HepG2 (cell line): ENCODE measurements at regions not wholly inside any gene's neighbourhood (a gene's known extent, or its start where the extent isn't known, plus 50 kb on each side); places are given as distances from the start of the nearest gene placed in this dataset.

ENCODE experiments used
- ATAC-seq: fragments of 200-7000 bp; cut with Tn5 transposase; 3 replicates; pipeline ENCODE4 v1.9.1; 2020; ENCODE audit warnings: mild to moderate bottlenecking, moderate library complexity
- BruUV-seq: library from RNA; stranded (reverse); fragments of 400-500 nt; replicated peaks from 2 replicates; lab custom pipeline; 2021; lab: Mats Ljungman, UMichigan
- CTCF ChIA-PET: fragments of 300-600 bp; formaldehyde crosslinking; extraction: SDS; loops from one replicate; lab custom pipeline; 2021; ENCODE audit warnings: low total read pairs, inconsistent platforms, low intra/inter-chr PET ratio; lab: Yijun Ruan, JAX
- POLR2A ChIA-PET: fragments of 350-600 bp; sonication (Branson Sonifier 250); formaldehyde crosslinking; loops from one replicate; lab custom pipeline; 2020; ENCODE audit warnings: antibody characterized with exemption, inconsistent platforms; lab: Yijun Ruan, JAX
- DNase-seq: peaks from one replicate; pipeline ENCODE4 v3.0.0-alpha.2; 2015; ENCODE audit warnings: low spot score
- FAIRE-seq: peaks from 3 replicates; lab custom pipeline; 2011; peaks lifted over from hg19 to GRCh38; lab: Jason Lieb, UNC
- H2AFZ ChIP-seq: one replicate; pipeline ENCODE4 v1.6.1; 2011; ENCODE audit warnings: low read length, inconsistent platforms
- H3K27ac ChIP-seq: fragments of 300-600 bp; 3 replicates; pipeline ENCODE4 v1.8.0; 2011; ENCODE audit warnings: mixed run types, mild to moderate bottlenecking, mixed read lengths, low read length, inconsistent platforms; ENCODE audit not compliant: insufficient read depth; ENCODE audit errors: extremely low read length
- H3K27me3 ChIP-seq, 2 experiments: fragments of 200-600 bp in 1 of 2; 2 replicates in 1 of 2; 3 replicates in 1 of 2; pipeline versions ENCODE4 v1.6.0 to v1.8.0; 2011; ENCODE audit warnings: low read length in 2 of 2, mild to moderate bottlenecking in 2 of 2, moderate library complexity in 2 of 2, inconsistent platforms in 1 of 2; ENCODE audit not compliant: insufficient read depth in 2 of 2, control insufficient read depth in 1 of 2
- H3K36me3 ChIP-seq, 2 experiments: fragments of 200-600 bp in 1 of 2; replicated peaks in 1 of 2; 2 replicates in 1 of 2; 3 replicates in 1 of 2; pipeline versions ENCODE4 v1.5.1 to v1.8.0; 2011; ENCODE audit warnings: low read length in 2 of 2, inconsistent platforms in 1 of 2; ENCODE audit not compliant: insufficient read depth in 2 of 2, control insufficient read depth in 1 of 2
- H3K4me1 ChIP-seq: 2 replicates; pipeline ENCODE4 v1.5.1; 2012; ENCODE audit warnings: low read length, inconsistent platforms; ENCODE audit not compliant: insufficient read depth
- H3K4me2 ChIP-seq: 2 replicates; pipeline ENCODE4 v1.6.0; 2011; ENCODE audit warnings: low read depth, low read length, inconsistent platforms
- H3K4me3 ChIP-seq, 3 experiments: fragments of 200-600 bp in 1 of 3; sonication (generic), shearing (Covaris generic) in 1 of 3; replicated peaks in 1 of 3; 2 replicates each; pipeline ENCODE4 v1.5.1; 2011 to 2016; ENCODE audit warnings: low read length in 3 of 3, inconsistent platforms in 2 of 3, low read depth in 2 of 3, mild to moderate bottlenecking in 2 of 3, control low read depth in 1 of 3, mixed read lengths in 1 of 3; ENCODE audit not compliant: insufficient read depth in 1 of 3
- H3K79me2 ChIP-seq: one replicate; pipeline ENCODE4 v1.6.1; 2011; ENCODE audit warnings: low read length, inconsistent platforms; ENCODE audit not compliant: insufficient read depth
- H3K9ac ChIP-seq: 2 replicates; pipeline ENCODE4 v1.6.0; 2011; ENCODE audit warnings: mild to moderate bottlenecking, low read depth, low read length, inconsistent platforms; ENCODE audit not compliant: insufficient read depth
- H3K9me3 ChIP-seq: 2 replicates; pipeline ENCODE4 v1.5.1; 2012; ENCODE audit warnings: mild to moderate bottlenecking, low read length
- H4K20me1 ChIP-seq: 2 replicates; pipeline ENCODE4 v1.6.0; 2011; ENCODE audit warnings: inconsistent platforms, mild to moderate bottlenecking, low read length, moderate library complexity; ENCODE audit not compliant: insufficient read depth
- AGO1 ChIP-seq: fragments of 200-400 bp; formaldehyde crosslinking; IDR thresholded peaks from 2 replicates; pipeline ENCODE4 v1.6.1; 2017; ENCODE audit warnings: mild to moderate bottlenecking, low read depth, low read length, moderate library complexity; ENCODE audit not compliant: poor library complexity, severe bottlenecking
- CBFB ChIP-seq: sonication (generic); formaldehyde crosslinking; IDR thresholded peaks from 2 replicates; pipeline ENCODE4 v1.4.0; 2020; ENCODE audit warnings: missing genetic modification reagents
- JUN ChIP-seq: sonication (generic); formaldehyde crosslinking; IDR thresholded peaks from 2 replicates; pipeline ENCODE4 v1.4.0; 2020; ENCODE audit warnings: mild to moderate bottlenecking, missing genetic modification reagents
- NR2F6 ChIP-seq, 2 experiments: IDR thresholded peaks; 2 replicates each; pipeline ENCODE4 v1.6.1; 2016; ENCODE audit warnings: antibody characterized with exemption in 1 of 2, mild to moderate bottlenecking in 1 of 2
- PCBP2 ChIP-seq: fragments of 200-400 bp; formaldehyde crosslinking; optimal IDR thresholded peaks from 2 replicates; pipeline ENCODE3; 2018; ENCODE audit warnings: low read length, low read depth; ENCODE audit not compliant: poor library complexity, severe bottlenecking
- RAD21 ChIP-seq: fragments of 450-650 bp; formaldehyde crosslinking; IDR thresholded peaks from 2 replicates; pipeline ENCODE4 v1.5.0; 2020; ENCODE audit warnings: mild to moderate bottlenecking
- SSRP1 ChIP-seq: IDR thresholded peaks from 2 replicates; pipeline ENCODE4 v1.6.1; 2016; ENCODE audit warnings: control low read depth
- ZFAT ChIP-seq: sonication (generic); formaldehyde crosslinking; conservative IDR thresholded peaks from 2 replicates; pipeline ENCODE4 v1.8.1; 2023; ENCODE audit warnings: missing genetic modification reagents, inconsistent platforms
- ZFP36 ChIP-seq: fragments of 150-350 bp; IDR thresholded peaks from 2 replicates; pipeline ENCODE4 v1.6.1; 2018; ENCODE audit warnings: borderline replicate concordance, low read length, low read depth; ENCODE audit not compliant: partially characterized antibody
- ZNF337 ChIP-seq: sonication (generic); formaldehyde crosslinking; IDR thresholded peaks from 2 replicates; pipeline ENCODE4 v1.5.1; 2020; ENCODE audit warnings: missing genetic modification reagents, low read depth, mild to moderate bottlenecking, borderline replicate concordance
- ZNF543 ChIP-seq: sonication (generic); formaldehyde crosslinking; IDR thresholded peaks from 2 replicates; pipeline ENCODE4 v1.4.0; 2020; ENCODE audit warnings: mild to moderate bottlenecking, missing genetic modification reagents
- ZNF547 ChIP-seq: sonication (generic); formaldehyde crosslinking; IDR thresholded peaks from 2 replicates; pipeline ENCODE4 v1.5.1; 2020; ENCODE audit warnings: mild to moderate bottlenecking, missing genetic modification reagents
- ZNF619 ChIP-seq: sonication (generic); formaldehyde crosslinking; IDR thresholded peaks from 2 replicates; pipeline ENCODE4 v1.4.0; 2020; ENCODE audit warnings: mild to moderate bottlenecking, missing genetic modification reagents
- WGBS: methylation state at CpG from one replicate; pipeline ENCODE4 v1.1.6; 2017; ENCODE audit warnings: low lambda C conversion rate; 5-methylcytosine and 5-hydroxymethylcytosine counted together
- in situ Hi-C: cut with HindIII; loops from 2 replicates; pipeline ENCODE4 v1.10.0; 2017; ENCODE audit warnings: low pct_unique_long_range_greater_than_20kb; ENCODE audit not compliant: extremely low pct_ligation_motif_present
- intact Hi-C: fragments of 100-400 bp; cut with micrococcal nuclease; formaldehyde crosslinking; loops from one replicate; pipeline ENCODE4 v1.10.0; 2022; ENCODE audit not compliant: unreplicated experiment
- TF ChIP-seq, protein P1 (sequence below): sonication (generic); formaldehyde crosslinking; IDR thresholded peaks from 2 replicates; pipeline ENCODE4 v1.5.0; 2020; ENCODE audit warnings: mild to moderate bottlenecking, missing genetic modification reagents
- TF ChIP-seq, protein P2 (sequence below): sonication (generic); formaldehyde crosslinking; IDR thresholded peaks from 2 replicates; pipeline ENCODE4 v1.4.0; 2020; ENCODE audit warnings: mild to moderate bottlenecking, missing genetic modification reagents

DNA sequence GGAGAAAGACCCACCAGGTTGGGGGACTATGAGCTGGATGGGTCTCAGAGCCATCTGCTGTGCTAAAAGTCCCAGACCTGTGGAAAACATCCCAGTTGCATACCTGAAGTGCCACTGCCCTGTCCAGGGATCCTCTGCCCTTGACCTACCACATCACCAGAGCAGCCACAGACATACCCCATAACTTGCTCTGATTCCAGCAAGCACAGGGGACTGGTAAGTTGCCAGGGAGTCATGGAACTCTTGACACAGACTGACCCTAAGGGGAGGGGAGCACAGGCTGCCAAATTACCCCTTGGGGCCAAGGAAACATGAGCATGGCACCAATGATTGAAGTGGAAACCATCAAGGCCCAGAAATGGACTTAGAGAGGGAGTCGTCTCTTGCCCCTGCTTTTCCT, 1335.1 kb upstream of the ALCAM start:
- TF ChIP-seq, protein P1, sequence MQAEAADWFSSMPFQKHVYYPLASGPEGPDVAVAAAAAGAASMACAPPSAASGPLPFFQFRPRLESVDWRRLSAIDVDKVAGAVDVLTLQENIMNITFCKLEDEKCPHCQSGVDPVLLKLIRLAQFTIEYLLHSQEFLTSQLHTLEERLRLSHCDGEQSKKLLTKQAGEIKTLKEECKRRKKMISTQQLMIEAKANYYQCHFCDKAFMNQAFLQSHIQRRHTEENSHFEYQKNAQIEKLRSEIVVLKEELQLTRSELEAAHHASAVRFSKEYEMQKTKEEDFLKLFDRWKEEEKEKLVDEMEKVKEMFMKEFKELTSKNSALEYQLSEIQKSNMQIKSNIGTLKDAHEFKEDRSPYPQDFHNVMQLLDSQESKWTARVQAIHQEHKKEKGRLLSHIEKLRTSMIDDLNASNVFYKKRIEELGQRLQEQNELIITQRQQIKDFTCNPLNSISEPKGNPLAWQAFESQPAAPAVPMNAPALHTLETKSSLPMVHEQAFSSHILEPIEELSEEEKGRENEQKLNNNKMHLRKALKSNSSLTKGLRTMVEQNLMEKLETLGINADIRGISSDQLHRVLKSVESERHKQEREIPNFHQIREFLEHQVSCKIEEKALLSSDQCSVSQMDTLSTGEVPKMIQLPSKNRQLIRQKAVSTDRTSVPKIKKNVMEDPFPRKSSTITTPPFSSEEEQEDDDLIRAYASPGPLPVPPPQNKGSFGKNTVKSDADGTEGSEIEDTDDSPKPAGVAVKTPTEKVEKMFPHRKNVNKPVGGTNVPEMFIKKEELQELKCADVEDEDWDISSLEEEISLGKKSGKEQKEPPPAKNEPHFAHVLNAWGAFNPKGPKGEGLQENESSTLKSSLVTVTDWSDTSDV (CRISPR knock-in tag), result no peak
- TF ChIP-seq ZFAT (CRISPR knock-in tag), result no peak
- TF ChIP-seq NR2F6 (IDR thresholded peaks at IDR 0.05), result no peak
- TF ChIP-seq NR2F6 (CRISPR knock-in tag; IDR thresholded peaks at IDR 0.05), result no peak
- no peak for TF ChIP-seq ZNF619 (CRISPR knock-in tag)
- TF ChIP-seq ZFP36, result no peak
- no peak for TF ChIP-seq ZNF547 (CRISPR knock-in tag)
- no peak for TF ChIP-seq CBFB (CRISPR knock-in tag)
- no peaks in the 10 kb centered on the region for H3K27me3 ChIP-seq
- no peaks in the 10 kb centered on the region for H4K20me1 ChIP-seq
- FAIRE-seq (no peak), ATAC-seq (no peak), DNase-seq (no peak)
- ChIA-PET CTCF (no interaction called here), POLR2A (no interaction called here)
- 0% methylated on average over 1 of the region's 1 CpG for WGBS
- H2AFZ ChIP-seq, result no peak overlapping the region
- BruUV-seq, result no TSS peak
- H3K9me3 ChIP-seq, result no peaks in the 10 kb centered on the region; the same call in 1 of the 2 replicates
- H3K4me3 ChIP-seq, result no peak overlapping the region
- in situ Hi-C loops, result no loop called here
- H3K79me2 ChIP-seq, result no peaks in the 10 kb centered on the region
- no peaks in the 10 kb centered on the region for H3K36me3 ChIP-seq
- no peak overlapping the region for H3K9ac ChIP-seq
- intact Hi-C loops, result no loop called here
- H3K4me2 ChIP-seq, result no peak overlapping the region
- H3K4me1 ChIP-seq, result no peaks in the 10 kb centered on the region
- no peak overlapping the region for H3K27ac ChIP-seq

DNA sequence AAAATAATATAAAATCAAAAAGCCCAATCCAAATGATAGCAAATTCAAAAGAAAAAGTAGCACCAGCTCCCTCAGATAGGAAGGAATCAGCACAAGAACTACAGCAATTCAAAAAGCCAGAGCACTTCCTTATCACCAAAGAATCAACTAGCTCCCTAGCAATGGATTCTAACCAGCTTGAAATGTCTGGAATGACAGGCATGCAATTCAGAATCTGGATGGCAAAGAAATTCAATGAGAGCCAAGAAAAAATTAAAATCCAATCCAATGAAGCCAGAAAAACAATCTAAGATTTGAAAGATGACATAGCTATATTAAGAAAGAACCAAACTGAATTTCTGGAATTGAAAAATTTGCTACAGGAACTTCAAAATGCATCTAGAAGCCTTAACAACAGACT, 1334.4 kb upstream of the ALCAM start:
- H3K9ac ChIP-seq, result no peak overlapping the region
- DNase-seq, result no peak
- TF ChIP-seq JUN (CRISPR knock-in tag), result no peak
- no peak for TF ChIP-seq PCBP2
- no peak for TF ChIP-seq RAD21
- TF ChIP-seq ZNF337 (CRISPR knock-in tag), result no peak
- no peak for TF ChIP-seq AGO1
- TF ChIP-seq SSRP1 (CRISPR knock-in tag), result no peak
- no peak for TF ChIP-seq ZNF543 (CRISPR knock-in tag)
- TF ChIP-seq, protein P2, sequence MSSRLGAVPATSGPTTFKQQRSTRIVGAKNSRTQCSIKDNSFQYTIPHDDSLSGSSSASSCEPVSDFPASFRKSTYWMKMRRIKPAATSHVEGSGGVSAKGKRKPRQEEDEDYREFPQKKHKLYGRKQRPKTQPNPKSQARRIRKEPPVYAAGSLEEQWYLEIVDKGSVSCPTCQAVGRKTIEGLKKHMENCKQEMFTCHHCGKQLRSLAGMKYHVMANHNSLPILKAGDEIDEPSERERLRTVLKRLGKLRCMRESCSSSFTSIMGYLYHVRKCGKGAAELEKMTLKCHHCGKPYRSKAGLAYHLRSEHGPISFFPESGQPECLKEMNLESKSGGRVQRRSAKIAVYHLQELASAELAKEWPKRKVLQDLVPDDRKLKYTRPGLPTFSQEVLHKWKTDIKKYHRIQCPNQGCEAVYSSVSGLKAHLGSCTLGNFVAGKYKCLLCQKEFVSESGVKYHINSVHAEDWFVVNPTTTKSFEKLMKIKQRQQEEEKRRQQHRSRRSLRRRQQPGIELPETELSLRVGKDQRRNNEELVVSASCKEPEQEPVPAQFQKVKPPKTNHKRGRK (CRISPR knock-in tag), result no peak

More for the DNA sequence above, 1334.4 kb upstream of the ALCAM start:
- intact Hi-C loops (no loop called here), in situ Hi-C loops (no loop called here)
- no TSS peak for BruUV-seq
- ChIA-PET POLR2A (no interaction called here), CTCF (no interaction called here)
- no peak for ATAC-seq
- FAIRE-seq, result no peak
- H3K9me3 ChIP-seq, result no peaks in the 10 kb centered on the region; the same call in 1 of the 2 replicates
- H3K27me3 ChIP-seq, result no peaks in the 10 kb centered on the region
- no peak overlapping the region for H3K4me2 ChIP-seq
- no peak overlapping the region for H3K27ac ChIP-seq
- no peak overlapping the region for H3K4me3 ChIP-seq
- no peaks in the 10 kb centered on the region for H3K79me2 ChIP-seq
- no peaks in the 10 kb centered on the region for H3K4me1 ChIP-seq
- no peak overlapping the region for H2AFZ ChIP-seq
- no peaks in the 10 kb centered on the region for H4K20me1 ChIP-seq
- no peaks in the 10 kb centered on the region for H3K36me3 ChIP-seq
